Stimulated activated CD8-positive, alpha-beta memory T cell treated with anti-CD3 and anti-CD28 coated beads, Interleukin-12 subunit alpha, Interleukin-12 subunit beta, amount 100 ng/mL, for 24 hours (primary cell): ENCODE measurements at regions not wholly inside any gene's neighbourhood (a gene's known extent, or its start where the extent isn't known, plus 50 kb on each side); places are given as distances from the start of the nearest gene placed in this dataset.

Experiments
- DNase-seq: peaks from one replicate; pipeline ENCODE4 v3.0.0-alpha.2; 2020; ENCODE audit errors: extremely low read depth

- no peak for DNase-seq
Observed at GRCh38 chr3:70564552-70564951, 252.1 kb upstream of the MDFIC2 start.

- no peak for DNase-seq
Observed at GRCh38 chr3:70561796-70562195, 249.4 kb upstream of the MDFIC2 start.

GRCh38 chr3:70558956-70559355 is 246.5 kb upstream of the MDFIC2 start:
- no peak for DNase-seq

- DNase-seq, result no peak
Observed at GRCh38 chr3:70557976-70558375, 245.5 kb upstream of the MDFIC2 start.

GRCh38 chr3:70556056-70556455 is 243.6 kb upstream of the MDFIC2 start:
- DNase-seq, result no peak

- no peak for DNase-seq
Observed at GRCh38 chr3:70554170-70554569, 241.7 kb upstream of the MDFIC2 start.

GRCh38 chr3:70550723-70551319 is 238.4 kb upstream of the MDFIC2 start:
- DNase-seq, result peak; percentile 28

GRCh38 chr3:70546679-70547078 is 234.2 kb upstream of the MDFIC2 start:
- no peak for DNase-seq

- no peak for DNase-seq
Observed at GRCh38 chr3:70543493-70543892, 231.1 kb upstream of the MDFIC2 start.

- DNase-seq, result no peak
Observed at GRCh38 chr3:70539908-70540307, 227.5 kb upstream of the MDFIC2 start.

- no peak for DNase-seq
Observed at GRCh38 chr3:70532806-70533205, 220.4 kb upstream of the MDFIC2 start.

- DNase-seq, result no peak
Observed at GRCh38 chr3:70531838-70532489, 219.5 kb upstream of the MDFIC2 start.

- no peak for DNase-seq
Observed at GRCh38 chr3:70531063-70531657, 218.7 kb upstream of the MDFIC2 start.

- no peak for DNase-seq
Observed at GRCh38 chr3:70530626-70531025, 218.2 kb upstream of the MDFIC2 start.

- no peak for DNase-seq
Observed at GRCh38 chr3:70527026-70527425, 214.6 kb upstream of the MDFIC2 start.

GRCh38 chr3:70519913-70520659 is 207.6 kb upstream of the MDFIC2 start:
- DNase-seq, result no peak

- no peak for DNase-seq
Observed at GRCh38 chr3:70519026-70519425, 206.6 kb upstream of the MDFIC2 start.

- DNase-seq, result no peak
Observed at GRCh38 chr3:70518356-70518755, 205.9 kb upstream of the MDFIC2 start.

- no peak for DNase-seq
Observed at GRCh38 chr3:70517124-70517890, 204.9 kb upstream of the MDFIC2 start.

- no peak for DNase-seq
Observed at GRCh38 chr3:70516076-70516475, 203.6 kb upstream of the MDFIC2 start.

GRCh38 chr3:70507486-70507885 is 195.0 kb upstream of the MDFIC2 start:
- no peak for DNase-seq

- DNase-seq, result no peak
Observed at GRCh38 chr3:70506775-70507174, 194.3 kb upstream of the MDFIC2 start.
